ENCODE measurements at regions not wholly inside any gene's neighbourhood (a gene's known extent, or its start where the extent isn't known, plus 50 kb on each side); places are given as distances from the start of the nearest gene placed in this dataset.
"Not testable (repeated sequence)": the region's sequence is repeated elsewhere in the genome, so short reads cannot be mapped to it uniquely, and the experiment has no call there.

GRCh38 chr1:60874718-60875117 is 207.6 kb upstream of the NFIA start:
- H3K4me3 ChIP-seq (ENCODE audit: low read length in 3 of 3): no peak overlapping the region
- no peak for FAIRE-seq
- H3K9ac ChIP-seq (ENCODE audit: low read length in 3 of 3): no peak overlapping the region
- H3K27me3 ChIP-seq (ENCODE audit: control insufficient read depth, insufficient read depth, low read length): no peaks in the 10 kb centered on the region
- no peak for TF ChIP-seq CTCF (IDR thresholded peaks at IDR 0.05; ENCODE audit: borderline replicate concordance, extremely low read depth, insufficient read depth)
- intact Hi-C loops (cut with DNase I): no loop called here
- no peak overlapping the region for H3K27ac ChIP-seq (ENCODE audit: low read depth in 2 of 2, low read length in 2 of 2)
- H3K36me3 ChIP-seq (ENCODE audit: control insufficient read depth in 2 of 3, insufficient read depth in 3 of 3, low read length in 3 of 3): no peaks in the 10 kb centered on the region
- DNase-seq: no peak
- no peaks in the 10 kb centered on the region for H3K9me3 ChIP-seq (ENCODE audit: control insufficient read depth in 2 of 3, insufficient read depth in 1 of 3, low read length in 3 of 3)
- H3K4me1 ChIP-seq (ENCODE audit: control insufficient read depth in 2 of 3, insufficient read depth in 2 of 3, low read depth in 1 of 3, low read length in 3 of 3): no peaks in the 10 kb centered on the region

DNA sequence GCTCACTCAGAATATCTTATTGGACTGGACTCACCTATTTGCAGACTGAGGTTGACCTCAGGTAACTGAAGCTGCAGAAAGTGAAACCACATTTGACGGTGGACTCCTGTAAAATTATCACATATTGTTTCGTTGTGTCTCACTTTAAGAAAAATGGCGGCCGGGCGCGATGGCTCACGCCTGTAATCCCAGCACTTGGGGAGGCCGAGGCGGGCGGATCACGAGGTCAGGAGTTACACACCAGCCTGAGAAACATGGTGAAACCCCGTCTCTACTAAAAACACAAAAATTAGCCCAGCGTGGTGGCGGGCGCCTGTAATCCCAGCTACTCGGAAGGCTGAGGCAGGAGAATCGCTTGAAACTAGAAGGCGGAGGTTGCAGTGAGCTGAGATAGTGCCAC is 209.0 kb upstream of the NFIA start:
- intact Hi-C loops (cut with DNase I); FAIRE-seq; H3K4me1 ChIP-seq (ENCODE audit: control insufficient read depth in 2 of 3, insufficient read depth in 2 of 3, low read depth in 1 of 3, low read length in 3 of 3); H3K9ac ChIP-seq (ENCODE audit: low read length in 3 of 3); H3K36me3 ChIP-seq (ENCODE audit: control insufficient read depth in 2 of 3, insufficient read depth in 3 of 3, low read length in 3 of 3); DNase-seq; H3K27ac ChIP-seq (ENCODE audit: low read depth in 2 of 2, low read length in 2 of 2); H3K27me3 ChIP-seq (ENCODE audit: control insufficient read depth, insufficient read depth, low read length); H3K9me3 ChIP-seq (ENCODE audit: control insufficient read depth in 2 of 3, insufficient read depth in 1 of 3, low read length in 3 of 3); H3K4me3 ChIP-seq (ENCODE audit: low read length in 3 of 3): not testable (repeated sequence)

DNA sequence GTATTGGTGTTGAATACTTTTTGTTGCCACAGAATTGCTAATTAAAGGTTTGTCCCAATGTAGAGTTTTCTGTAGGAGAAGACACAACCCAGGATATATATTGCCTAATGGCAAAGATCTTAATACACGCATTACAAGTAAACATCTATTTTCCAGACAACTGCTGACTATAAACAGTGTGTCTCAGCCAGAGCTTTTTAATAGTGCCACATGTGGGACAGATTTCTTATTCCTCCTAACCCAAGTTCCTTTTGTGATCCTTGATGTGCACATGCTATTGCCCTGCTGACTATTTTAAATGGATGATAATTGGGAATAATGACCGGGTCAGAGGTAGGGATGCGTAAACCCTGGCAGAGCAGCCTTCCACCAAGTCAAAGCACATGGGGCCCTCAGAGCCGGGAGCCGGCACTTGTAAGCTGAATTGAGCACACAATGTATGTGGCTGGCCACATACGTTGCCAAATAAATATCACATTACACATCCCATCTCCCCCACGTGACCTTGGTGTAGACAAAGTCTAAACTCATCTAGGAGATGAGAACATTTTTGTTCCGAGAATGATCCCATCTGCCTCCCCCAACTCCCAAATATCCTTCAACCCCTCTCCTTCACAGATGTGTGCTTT is 209.8 kb upstream of the NFIA start:
- FAIRE-seq (no peak), DNase-seq (no peak)
- H3K4me1 ChIP-seq (ENCODE audit: control insufficient read depth in 2 of 3, insufficient read depth in 2 of 3, low read depth in 1 of 3, low read length in 3 of 3): no peaks in the 10 kb centered on the region
- no peaks in the 10 kb centered on the region for H3K27me3 ChIP-seq (ENCODE audit: control insufficient read depth, insufficient read depth, low read length)
- no peak for TF ChIP-seq CTCF (IDR thresholded peaks at IDR 0.05; ENCODE audit: borderline replicate concordance, extremely low read depth, insufficient read depth)
- no peak overlapping the region for H3K4me3 ChIP-seq (ENCODE audit: low read length in 3 of 3)
- H3K9ac ChIP-seq (ENCODE audit: low read length in 3 of 3): no peak overlapping the region
- H3K9me3 ChIP-seq (ENCODE audit: control insufficient read depth in 2 of 3, insufficient read depth in 1 of 3, low read length in 3 of 3): no peaks in the 10 kb centered on the region
- intact Hi-C loops (cut with DNase I): no loop called here
- no peak overlapping the region for H3K27ac ChIP-seq (ENCODE audit: low read depth in 2 of 2, low read length in 2 of 2)
- no peaks in the 10 kb centered on the region for H3K36me3 ChIP-seq (ENCODE audit: control insufficient read depth in 2 of 3, insufficient read depth in 3 of 3, low read length in 3 of 3)

- H3K9ac ChIP-seq (ENCODE audit: low read length in 3 of 3): no peak overlapping the region
- no peaks in the 10 kb centered on the region for H3K4me1 ChIP-seq (ENCODE audit: control insufficient read depth in 2 of 3, insufficient read depth in 2 of 3, low read depth in 1 of 3, low read length in 3 of 3)
- H3K36me3 ChIP-seq (ENCODE audit: control insufficient read depth in 2 of 3, insufficient read depth in 3 of 3, low read length in 3 of 3): no peaks in the 10 kb centered on the region
- no peaks in the 10 kb centered on the region for H3K9me3 ChIP-seq (ENCODE audit: control insufficient read depth in 2 of 3, insufficient read depth in 1 of 3, low read length in 3 of 3)
- TF ChIP-seq CTCF (IDR thresholded peaks at IDR 0.05; ENCODE audit: borderline replicate concordance, extremely low read depth, insufficient read depth): no peak
- no peak overlapping the region for H3K27ac ChIP-seq (ENCODE audit: low read depth in 2 of 2, low read length in 2 of 2)
- no peak for DNase-seq
- H3K4me3 ChIP-seq (ENCODE audit: low read length in 3 of 3): no peak overlapping the region
- intact Hi-C loops (cut with DNase I): no loop called here
- no peaks in the 10 kb centered on the region for H3K27me3 ChIP-seq (ENCODE audit: control insufficient read depth, insufficient read depth, low read length)
- FAIRE-seq: no peak
Measured at GRCh38 chr1:60870269-60870865, 212.0 kb upstream of the NFIA start.
